GM23248 (cell line): ENCODE measurements at regions not wholly inside any gene's neighbourhood (a gene's known extent, or its start where the extent isn't known, plus 50 kb on each side); places are given as distances from the start of the nearest gene placed in this dataset.

Experiments used
- DNase-seq: peaks from one replicate; pipeline ENCODE4 v3.0.0-alpha.2; 2015
- H2AFZ ChIP-seq: fragments of 200-600 bp; sonication (generic); 2 replicates; pipeline ENCODE4 v1.6.1; 2016; ENCODE audit warnings: antibody characterized with exemption
- H3F3A ChIP-seq: fragments of 200-600 bp; sonication (generic); 2 replicates; pipeline ENCODE4 v1.6.1; 2016; ENCODE audit warnings: mild to moderate bottlenecking, antibody characterized with exemption, mixed run types; ENCODE audit not compliant: insufficient read depth
- H3K27ac ChIP-seq: fragments of 200-600 bp; sonication (generic); 2 replicates; pipeline ENCODE4 v1.5.1; 2016; ENCODE audit warnings: mild to moderate bottlenecking
- H3K27me3 ChIP-seq: fragments of 200-600 bp; sonication (generic); replicated peaks from 2 replicates; pipeline ENCODE4 v1.6.1; 2016; ENCODE audit warnings: mild to moderate bottlenecking; ENCODE audit not compliant: insufficient read depth
- H3K36me3 ChIP-seq: fragments of 200-600 bp; sonication (generic); 2 replicates; pipeline ENCODE4 v1.6.1; 2016; ENCODE audit warnings: low read depth, mild to moderate bottlenecking
- H3K4me1 ChIP-seq: fragments of 200-600 bp; sonication (generic); 2 replicates; pipeline ENCODE4 v1.6.1; 2016; ENCODE audit warnings: mild to moderate bottlenecking; ENCODE audit not compliant: insufficient read depth
- H3K4me2 ChIP-seq: fragments of 200-600 bp; sonication (generic); one replicate; pipeline ENCODE4 v1.6.1; 2016; ENCODE audit warnings: mild to moderate bottlenecking; ENCODE audit not compliant: unreplicated experiment
- H3K4me3 ChIP-seq: fragments of 200-600 bp; sonication (generic); 2 replicates; pipeline ENCODE4 v1.5.1; 2016; ENCODE audit warnings: mild to moderate bottlenecking
- H3K79me2 ChIP-seq: fragments of 200-600 bp; sonication (generic); 2 replicates; pipeline ENCODE4 v1.6.1; 2016; ENCODE audit warnings: mild to moderate bottlenecking; ENCODE audit not compliant: insufficient read depth
- H3K9ac ChIP-seq: fragments of 200-600 bp; sonication (generic); 2 replicates; pipeline ENCODE4 v1.6.1; 2016; ENCODE audit warnings: mild to moderate bottlenecking
- H3K9me2 ChIP-seq: fragments of 200-600 bp; sonication (generic); 2 replicates; pipeline ENCODE4 v1.6.1; 2016; ENCODE audit warnings: mixed run types, mild to moderate bottlenecking, moderate library complexity; ENCODE audit not compliant: insufficient read depth
- H3K9me3 ChIP-seq: fragments of 200-600 bp; sonication (generic); one replicate; pipeline ENCODE4 v1.6.1; 2017; ENCODE audit warnings: low read depth
- H4K20me1 ChIP-seq: fragments of 200-600 bp; sonication (generic); 2 replicates; pipeline ENCODE4 v1.6.0; 2016; ENCODE audit not compliant: insufficient read depth
- EZH2 ChIP-seq: fragments of 200-600 bp; sonication (generic); IDR thresholded peaks from 2 replicates; pipeline ENCODE4 v1.6.1; 2018; ENCODE audit warnings: antibody characterized with exemption, mild to moderate bottlenecking; ENCODE audit not compliant: insufficient read depth, poor library complexity, severe bottlenecking
- EZH2phosphoT487 ChIP-seq: fragments of 200-600 bp; sonication (generic); IDR thresholded peaks from 2 replicates; pipeline ENCODE4 v1.6.1; 2018; ENCODE audit warnings: antibody characterized with exemption, moderate library complexity, mild to moderate bottlenecking, low read depth; ENCODE audit not compliant: insufficient read depth
- WGBS, 2 experiments: methylation state at CpG; one replicate each; pipeline ENCODE4 v1.1.6; 2015 to 2017; ENCODE audit warnings: low lambda C conversion rate in 2 of 2, low coverage in 1 of 2; ENCODE audit errors: missing lambda C conversion rate in 2 of 2; 5-methylcytosine and 5-hydroxymethylcytosine counted together
- in situ Hi-C: fragments of 300-500 bp; cut with MboI; formaldehyde crosslinking; loops from 2 replicates; pipeline ENCODE4 v1.15.0; 2020

DNA sequence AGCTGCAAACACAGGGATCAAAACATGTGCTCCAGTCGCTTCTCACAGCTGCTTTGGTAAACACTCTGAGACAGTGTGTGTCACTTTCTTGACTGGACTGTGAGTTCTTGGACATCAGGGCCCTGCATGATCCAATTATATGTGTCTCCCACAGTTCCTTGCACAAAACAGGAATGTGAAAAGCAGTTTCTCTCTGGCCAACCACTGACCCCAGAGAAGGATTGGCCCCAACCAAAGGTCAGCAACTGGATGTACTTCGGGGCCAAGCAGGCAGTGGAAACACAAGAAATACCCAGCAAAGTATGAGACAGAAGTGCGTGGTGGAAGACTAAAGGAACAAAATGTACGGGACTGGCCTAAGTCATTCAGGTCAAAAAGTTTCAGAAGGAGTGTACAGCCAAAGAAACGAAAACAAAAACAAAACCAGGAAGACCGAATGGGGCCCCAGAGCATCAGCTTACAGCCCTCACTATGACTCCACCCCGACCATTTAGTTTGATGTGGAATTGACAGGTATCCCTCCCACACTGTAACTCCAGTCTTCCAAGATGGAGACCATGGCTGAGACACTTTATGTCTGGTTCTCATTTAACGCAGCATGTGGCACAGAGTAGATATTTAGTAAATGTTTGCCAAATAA lies 76.7 kb upstream of the LPP start:
- H3K9ac ChIP-seq = no peak overlapping the region
- no peak for TF ChIP-seq EZH2
- no peak for TF ChIP-seq EZH2phosphoT487
- no peaks in the 10 kb centered on the region for H3K9me3 ChIP-seq
- in situ Hi-C loops = no loop called here
- H4K20me1 ChIP-seq = no peaks in the 10 kb centered on the region
- H2AFZ ChIP-seq = no peak overlapping the region
- no peak for DNase-seq
- H3K4me3 ChIP-seq = no peak overlapping the region
- H3K4me1 ChIP-seq = peaks cover 13% of the 10 kb centered on the region
- H3K79me2 ChIP-seq = no peaks in the 10 kb centered on the region
- no peaks in the 10 kb centered on the region for H3K36me3 ChIP-seq
- H3F3A ChIP-seq = peaks cover 6% of the 10 kb centered on the region
- H3K4me2 ChIP-seq = no peak overlapping the region
- H3K9me2 ChIP-seq = no peaks in the 10 kb centered on the region
- WGBS, 2 experiments = 86% methylated on average over 8 of the region's 8 CpGs
- H3K27ac ChIP-seq = no peak overlapping the region
- H3K27me3 ChIP-seq = no peaks in the 10 kb centered on the region

DNA sequence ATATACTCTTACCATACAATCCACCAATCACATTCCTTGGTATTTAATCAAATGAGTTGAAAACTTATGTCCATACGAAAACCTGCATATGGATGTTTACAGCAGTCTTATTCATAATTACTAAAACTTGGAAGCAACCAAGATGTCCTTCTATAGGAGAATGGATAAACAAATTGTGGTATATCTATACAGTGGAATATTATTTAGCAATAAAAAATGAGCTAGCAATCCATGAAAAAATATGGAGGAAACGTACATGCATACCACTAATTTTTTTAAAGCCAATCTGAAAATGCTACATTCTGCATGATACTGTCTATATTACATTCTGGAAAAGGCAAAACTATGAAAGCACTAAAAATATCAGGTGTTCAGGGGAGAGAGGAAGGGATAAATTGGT lies 73.9 kb upstream of the LPP start:
- Histone ChIP-seq H2AFZ (no peak overlapping the region), H3K36me3 (no peaks in the 10 kb centered on the region), H3K79me2 (no peaks in the 10 kb centered on the region), H3K4me2 (no peak overlapping the region), H3K9ac (no peak overlapping the region), H3K27me3 (no peaks in the 10 kb centered on the region), H3F3A (peaks cover 11% of the 10 kb centered on the region), H3K4me3 (no peak overlapping the region), H4K20me1 (no peaks in the 10 kb centered on the region), H3K9me3 (no peaks in the 10 kb centered on the region), H3K27ac (no peak overlapping the region), H3K9me2 (no peaks in the 10 kb centered on the region), H3K4me1 (peaks cover 18% of the 10 kb centered on the region)
- TF ChIP-seq EZH2 = no peak
- 95% methylated on average over 2 of the region's 2 CpGs for whole genome bisulfite sequencing, 2 experiments
- in situ Hi-C loops = no loop called here
- DNase-seq = no peak

DNA sequence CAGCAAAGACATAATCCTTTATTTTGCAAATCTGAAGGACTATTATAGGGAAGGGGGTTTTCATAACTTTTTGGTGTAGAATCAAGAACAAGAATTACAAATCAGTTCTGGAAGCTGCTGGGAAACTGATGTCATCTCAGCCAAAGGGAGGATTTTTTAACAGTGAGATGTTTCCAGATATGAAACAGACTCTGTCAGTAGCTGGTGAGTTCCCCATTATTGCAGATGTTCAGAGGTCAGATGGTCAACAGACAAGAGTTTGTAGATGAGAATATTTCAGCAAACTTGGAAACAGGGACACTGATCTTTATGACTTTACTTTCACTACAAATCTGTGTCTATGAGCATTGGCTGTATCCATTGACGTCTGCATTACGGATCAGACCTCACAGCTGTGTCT lies 71.9 kb upstream of the LPP start:
- no peaks in the 10 kb centered on the region for H3K36me3 ChIP-seq
- no peaks in the 10 kb centered on the region for H3K9me3 ChIP-seq
- peaks cover 11% of the 10 kb centered on the region for H3F3A ChIP-seq
- no peaks in the 10 kb centered on the region for H4K20me1 ChIP-seq
- peaks cover 18% of the 10 kb centered on the region for H3K4me1 ChIP-seq
- H3K27me3 ChIP-seq = no peaks in the 10 kb centered on the region
- no peak overlapping the region for H3K9ac ChIP-seq
- peak; percentile 53 for DNase-seq
- 74 to 77% methylated on average over 2 of the region's 2 CpGs for WGBS, 2 experiments
- no peaks in the 10 kb centered on the region for H3K9me2 ChIP-seq
- no peaks in the 10 kb centered on the region for H3K79me2 ChIP-seq
- H3K4me2 ChIP-seq = peak overlapping the region; percentile 62
- peak overlapping the region; percentile 23; the same call in 1 of the 2 replicates for H3K27ac ChIP-seq
- in situ Hi-C loops = no loop called here
- H3K4me3 ChIP-seq = no peak overlapping the region
- TF ChIP-seq EZH2 (no peak), EZH2phosphoT487 (no peak)
- no peak overlapping the region for H2AFZ ChIP-seq

DNA sequence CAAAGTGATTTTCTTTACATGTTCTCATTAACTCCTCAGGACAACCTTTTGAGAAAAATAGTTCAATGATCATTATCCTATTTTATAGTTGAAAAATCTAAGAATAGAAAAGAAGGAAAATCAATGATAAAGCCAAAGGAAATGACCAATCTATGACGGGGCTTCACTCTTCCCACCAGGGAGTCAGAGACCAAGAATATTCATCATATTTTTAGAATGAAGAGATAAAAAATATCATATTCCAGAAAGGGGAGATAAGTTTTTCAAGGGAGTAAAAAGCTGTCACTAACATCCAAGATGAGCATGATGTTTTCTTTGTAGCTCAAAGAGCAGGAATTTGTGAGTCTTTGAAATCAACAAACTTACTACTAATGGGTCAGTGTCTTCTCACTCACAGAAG lies 71.5 kb upstream of the LPP start:
- Histone ChIP-seq H3K9me2 (no peaks in the 10 kb centered on the region), H3K4me1 (peaks cover 18% of the 10 kb centered on the region), H3F3A (peaks cover 11% of the 10 kb centered on the region), H3K27me3 (no peaks in the 10 kb centered on the region), H2AFZ (no peak overlapping the region), H3K4me2 (peak overlapping the region; percentile 62), H3K9ac (no peak overlapping the region), H3K79me2 (no peaks in the 10 kb centered on the region), H3K9me3 (no peaks in the 10 kb centered on the region), H3K27ac (peak overlapping the region; percentile 23; the same call in 1 of the 2 replicates), H3K36me3 (no peaks in the 10 kb centered on the region), H4K20me1 (no peaks in the 10 kb centered on the region), H3K4me3 (no peak overlapping the region)
- in situ Hi-C loops = no loop called here
- peak; percentile 21 for DNase-seq
- 21 to 26% methylated on average over 1 of the region's 1 CpG for WGBS, 2 experiments
- TF ChIP-seq EZH2 = no peak
- TF ChIP-seq EZH2phosphoT487 = no peak

DNA sequence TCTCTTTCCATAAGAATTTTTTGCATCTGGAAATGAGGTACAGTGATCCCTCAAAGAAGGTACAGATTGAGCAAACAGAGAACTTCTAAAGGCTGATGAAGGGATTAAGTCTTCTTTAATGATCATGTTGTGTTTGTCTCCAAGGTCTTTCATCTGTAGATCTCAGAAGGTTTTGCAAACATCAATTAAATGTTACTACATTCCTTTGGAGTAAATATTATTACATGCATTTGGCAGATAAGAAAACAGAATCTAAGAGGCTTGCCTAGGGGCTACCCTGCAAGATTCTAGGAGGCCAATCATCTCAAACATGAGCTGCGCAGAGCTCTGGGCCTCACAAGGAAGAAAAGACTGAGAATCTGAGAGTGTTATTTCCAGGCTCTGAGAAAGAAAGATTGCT lies 70.9 kb upstream of the LPP start:
- no peaks in the 10 kb centered on the region for H3K79me2 ChIP-seq
- H3K27me3 ChIP-seq = no peaks in the 10 kb centered on the region
- no peak overlapping the region for H3K27ac ChIP-seq
- no peak for DNase-seq
- in situ Hi-C loops = no loop called here
- no peaks in the 10 kb centered on the region for H4K20me1 ChIP-seq
- peak overlapping the region; percentile 62 for H3K4me2 ChIP-seq
- H2AFZ ChIP-seq = no peak overlapping the region
- TF ChIP-seq EZH2 = no peak
- TF ChIP-seq EZH2phosphoT487 = no peak
- H3K4me1 ChIP-seq = peaks cover 18% of the 10 kb centered on the region
- WGBS, 2 experiments = 100% methylated on average over 1 of the region's 1 CpG
- no peak overlapping the region for H3K9ac ChIP-seq
- H3K9me3 ChIP-seq = no peaks in the 10 kb centered on the region
- no peaks in the 10 kb centered on the region for H3K9me2 ChIP-seq
- H3K36me3 ChIP-seq = no peaks in the 10 kb centered on the region
- peaks cover 11% of the 10 kb centered on the region for H3F3A ChIP-seq
- H3K4me3 ChIP-seq = no peak overlapping the region
